Loucy (cell line): ENCODE measurements at regions not wholly inside any gene's neighbourhood (a gene's known extent, or its start where the extent isn't known, plus 50 kb on each side); places are given as distances from the start of the nearest gene placed in this dataset.

ENCODE experiments used
- H2AFZ ChIP-seq: fragments of 200-600 bp; sonication (generic); 2 replicates; pipeline ENCODE4 v1.6.0; 2016; ENCODE audit warnings: antibody characterized with exemption, mild to moderate bottlenecking, low read length, moderate library complexity
- H3F3A ChIP-seq: fragments of 200-600 bp; 2 replicates; pipeline ENCODE4 v1.6.0; 2016; ENCODE audit warnings: antibody characterized with exemption, low read depth, mild to moderate bottlenecking
- H3K27me3 ChIP-seq: fragments of 200-600 bp; sonication (generic); 2 replicates; pipeline ENCODE4 v1.6.1; 2014; ENCODE audit warnings: low read length, mild to moderate bottlenecking; ENCODE audit not compliant: insufficient read depth, poor library complexity, severe bottlenecking
- H3K36me3 ChIP-seq: fragments of 200-600 bp; sonication (generic); 2 replicates; pipeline ENCODE4 v1.6.1; 2016; ENCODE audit warnings: low read length; ENCODE audit not compliant: insufficient read depth
- H3K4me1 ChIP-seq: fragments of 200-600 bp; sonication (generic); 2 replicates; pipeline ENCODE4 v1.5.1; 2014; ENCODE audit warnings: low read length, mild to moderate bottlenecking; ENCODE audit not compliant: insufficient read depth, poor library complexity, severe bottlenecking
- H3K4me2 ChIP-seq: fragments of 200-600 bp; sonication (generic); 2 replicates; pipeline ENCODE4 v1.6.0; 2014; ENCODE audit warnings: antibody characterized with exemption, low read length, low read depth, mild to moderate bottlenecking; ENCODE audit not compliant: poor library complexity, severe bottlenecking
- H3K4me3 ChIP-seq: fragments of 200-600 bp; sonication (generic); 2 replicates; pipeline ENCODE4 v1.5.1; 2014; ENCODE audit warnings: low read length, mild to moderate bottlenecking, mixed read lengths; ENCODE audit not compliant: poor library complexity, severe bottlenecking
- H3K79me2 ChIP-seq: fragments of 200-600 bp; sonication (generic); 2 replicates; pipeline ENCODE4 v1.6.1; 2014; ENCODE audit warnings: low read length; ENCODE audit not compliant: insufficient read depth
- H3K9ac ChIP-seq: fragments of 200-600 bp; sonication (generic); 2 replicates; pipeline ENCODE4 v1.6.0; 2014; ENCODE audit warnings: mild to moderate bottlenecking, low read depth, low read length, moderate library complexity; ENCODE audit not compliant: poor library complexity, severe bottlenecking
- H3K9me2 ChIP-seq: fragments of 200-600 bp; sonication (generic); replicated peaks from 2 replicates; pipeline ENCODE4 v1.6.1; 2016; ENCODE audit warnings: low read depth, low read length, mixed read lengths
- H3K9me3 ChIP-seq: fragments of 200-600 bp; sonication (generic); 2 replicates; pipeline ENCODE4 v1.6.1; 2014; ENCODE audit warnings: mild to moderate bottlenecking, antibody characterized with exemption, low read length, low read depth; ENCODE audit not compliant: insufficient read depth
- H4K20me1 ChIP-seq: fragments of 200-600 bp; sonication (generic); 2 replicates; pipeline ENCODE4 v1.6.0; 2014; ENCODE audit warnings: antibody characterized with exemption, low read length, mild to moderate bottlenecking; ENCODE audit not compliant: insufficient read depth, poor library complexity, severe bottlenecking
- CTCF ChIP-seq: fragments of 200-600 bp; sonication (generic); conservative IDR thresholded peaks from 2 replicates; pipeline ENCODE4 v1.5.1; 2014; ENCODE audit warnings: mild to moderate bottlenecking, antibody characterized with exemption, low read length
- EZH2phosphoT487 ChIP-seq: fragments of 200-600 bp; IDR thresholded peaks from 2 replicates; pipeline ENCODE4 v1.6.1; 2018; ENCODE audit warnings: antibody characterized with exemption, mild to moderate bottlenecking, moderate library complexity, borderline replicate concordance

- H3K36me3 ChIP-seq: no peaks in the 10 kb centered on the region
- no peak overlapping the region for H3K4me3 ChIP-seq
- H3K4me1 ChIP-seq: no peaks in the 10 kb centered on the region
- H3K9me3 ChIP-seq: no peaks in the 10 kb centered on the region
- no peak overlapping the region for H3K4me2 ChIP-seq
- no peak overlapping the region for H2AFZ ChIP-seq
- TF ChIP-seq CTCF (no peak), EZH2phosphoT487 (no peak)
- no peak overlapping the region for H3K9ac ChIP-seq
- H3F3A ChIP-seq: no peaks in the 10 kb centered on the region
- no peaks in the 10 kb centered on the region for H3K9me2 ChIP-seq
- no peaks in the 10 kb centered on the region for H3K27me3 ChIP-seq
- no peaks in the 10 kb centered on the region for H3K79me2 ChIP-seq
- no peaks in the 10 kb centered on the region for H4K20me1 ChIP-seq
These were observed 850.6 kb downstream of the RPS29 start for GRCh38 chr14:48735607-48736006.

GRCh38 chr14:48731260-48731659 is 854.9 kb downstream of the RPS29 start:
- no peaks in the 10 kb centered on the region for H3K79me2 ChIP-seq
- H4K20me1 ChIP-seq: no peaks in the 10 kb centered on the region
- no peaks in the 10 kb centered on the region for H3K9me2 ChIP-seq
- no peak overlapping the region for H3K4me3 ChIP-seq
- no peaks in the 10 kb centered on the region; the same call in 1 of the 2 replicates for H3K9me3 ChIP-seq
- no peak overlapping the region for H3K4me2 ChIP-seq
- H3K36me3 ChIP-seq: no peaks in the 10 kb centered on the region
- no peaks in the 10 kb centered on the region for H3K27me3 ChIP-seq
- no peaks in the 10 kb centered on the region for H3F3A ChIP-seq
- no peaks in the 10 kb centered on the region for H3K4me1 ChIP-seq
- H2AFZ ChIP-seq: no peak overlapping the region
- H3K9ac ChIP-seq: no peak overlapping the region
- TF ChIP-seq CTCF (no peak), EZH2phosphoT487 (no peak)

GRCh38 chr14:48726080-48726642 is 860.0 kb downstream of the RPS29 start:
- Histone ChIP-seq H3K9me2 (no peaks in the 10 kb centered on the region), H3K4me1 (no peaks in the 10 kb centered on the region), H3K36me3 (no peaks in the 10 kb centered on the region), H3K9me3 (no peaks in the 10 kb centered on the region; the same call in 1 of the 2 replicates), H3F3A (no peaks in the 10 kb centered on the region), H3K4me3 (no peak overlapping the region), H3K4me2 (no peak overlapping the region), H3K9ac (no peak overlapping the region), H2AFZ (no peak overlapping the region), H3K79me2 (no peaks in the 10 kb centered on the region), H3K27me3 (no peaks in the 10 kb centered on the region), H4K20me1 (no peaks in the 10 kb centered on the region)
- no peak for TF ChIP-seq EZH2phosphoT487
- no peak for TF ChIP-seq CTCF
